ENCODE measurements at regions not wholly inside any gene's neighbourhood (a gene's known extent, or its start where the extent isn't known, plus 50 kb on each side); places are given as distances from the start of the nearest gene placed in this dataset.

- DNase-seq (ENCODE audit: low read depth, low spot score), result no peak
Measured at GRCh38 chr12:107976331-107976730, 152.8 kb upstream of the WSCD2 start.

DNA sequence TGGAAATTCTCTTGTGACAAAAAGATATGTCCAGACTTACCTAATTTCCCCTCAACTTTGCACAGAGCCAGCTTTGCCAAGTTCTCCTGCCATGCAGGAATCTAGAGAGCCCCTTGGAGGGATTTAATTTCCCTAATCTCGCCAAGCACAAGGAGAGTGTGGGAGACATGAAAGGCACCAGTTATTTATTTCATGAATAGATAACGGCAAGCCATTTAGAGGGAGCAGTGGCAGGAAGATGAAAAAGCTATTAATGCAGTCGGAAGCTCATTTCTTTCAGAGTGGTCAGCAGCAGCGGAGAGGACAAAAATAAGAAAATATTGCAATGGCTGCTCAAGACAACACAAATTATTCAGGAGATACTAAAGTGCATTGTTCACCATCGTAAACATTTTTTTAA is 150.9 kb upstream of the WSCD2 start:
- DNase-seq (ENCODE audit: low read depth, low spot score), result no peak

DNA sequence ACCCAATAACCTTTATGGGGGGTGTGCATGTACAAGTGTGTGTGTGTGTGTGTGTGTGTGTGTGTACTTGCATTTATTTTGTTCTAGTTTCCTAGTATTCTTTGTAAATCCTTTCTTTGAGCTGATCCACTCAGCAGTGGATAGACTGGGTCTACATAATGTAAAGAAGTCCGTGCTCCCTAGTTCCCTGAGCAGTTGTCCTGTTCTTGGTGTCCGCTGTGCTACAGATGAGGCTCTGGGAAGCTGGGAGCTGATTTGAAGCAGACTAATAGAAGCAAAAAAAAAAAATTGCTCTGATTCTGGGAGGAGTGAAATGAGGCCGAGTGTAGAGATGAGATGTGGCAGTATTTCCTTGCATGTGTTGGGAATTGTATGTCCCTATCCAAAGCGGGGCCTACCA is 150.4 kb upstream of the WSCD2 start:
- DNase-seq (ENCODE audit: low read depth, low spot score), result no peak

- no peak for DNase-seq (ENCODE audit: low read depth, low spot score)
Measured at GRCh38 chr12:107983756-107984472, 145.2 kb upstream of the WSCD2 start.

GRCh38 chr12:107984973-107985372 is 144.1 kb upstream of the WSCD2 start:
- no peak for DNase-seq (ENCODE audit: low read depth, low spot score)

- DNase-seq (ENCODE audit: low read depth, low spot score), result no peak
Measured at GRCh38 chr12:107986183-107986582, 142.9 kb upstream of the WSCD2 start.

DNA sequence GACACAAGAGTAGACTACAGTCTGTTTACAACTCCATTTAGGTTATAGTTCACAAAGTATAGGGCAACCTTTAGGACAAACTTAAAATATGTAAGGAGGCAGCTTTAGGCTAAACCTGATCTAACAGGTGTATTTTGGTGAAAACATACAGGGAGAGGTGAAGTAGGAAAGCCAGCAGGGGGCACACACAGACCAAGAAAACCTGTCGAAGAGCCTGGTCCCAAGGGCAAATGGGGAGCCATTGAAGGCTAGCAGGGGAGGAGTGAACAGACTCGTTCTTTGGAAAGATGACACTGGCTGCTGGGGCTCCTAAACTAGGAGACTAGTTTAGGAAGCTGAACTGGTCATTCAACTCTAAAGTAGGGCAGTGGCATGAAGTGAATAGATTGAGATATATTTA is 138.8 kb upstream of the WSCD2 start:
- DNase-seq (ENCODE audit: low read depth, low spot score), result no peak

- no peak for DNase-seq (ENCODE audit: low read depth, low spot score)
Measured at GRCh38 chr12:107992029-107992428, 137.1 kb upstream of the WSCD2 start.

DNA sequence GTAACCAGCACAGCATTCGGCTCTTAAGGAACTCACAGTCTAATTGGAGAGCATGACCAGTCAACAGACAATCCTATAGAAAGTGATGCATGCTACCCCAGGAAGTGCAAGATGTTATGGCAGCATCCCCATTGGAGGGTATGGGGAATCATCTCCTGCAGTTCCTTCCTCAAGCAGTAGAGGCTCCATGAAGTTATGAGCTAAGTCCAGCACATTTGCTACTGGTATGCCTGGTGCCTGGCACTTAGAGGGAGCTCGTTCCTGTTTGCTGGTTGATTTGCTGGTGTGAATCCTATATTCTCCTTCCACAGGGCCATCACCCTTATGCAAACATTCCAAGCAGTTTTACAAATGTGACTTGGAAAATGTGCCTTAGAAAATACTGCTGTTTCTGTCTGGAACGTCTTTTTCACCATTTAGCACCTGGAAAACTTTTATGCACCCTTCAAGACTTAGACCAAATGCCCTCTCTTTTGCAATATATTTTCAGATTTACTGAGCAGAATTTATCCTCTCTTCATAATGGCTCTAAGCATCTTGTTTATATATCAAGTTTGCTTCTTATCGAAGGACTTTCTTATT is 136.1 kb upstream of the WSCD2 start:
- no peak for DNase-seq (ENCODE audit: low read depth, low spot score)

DNA sequence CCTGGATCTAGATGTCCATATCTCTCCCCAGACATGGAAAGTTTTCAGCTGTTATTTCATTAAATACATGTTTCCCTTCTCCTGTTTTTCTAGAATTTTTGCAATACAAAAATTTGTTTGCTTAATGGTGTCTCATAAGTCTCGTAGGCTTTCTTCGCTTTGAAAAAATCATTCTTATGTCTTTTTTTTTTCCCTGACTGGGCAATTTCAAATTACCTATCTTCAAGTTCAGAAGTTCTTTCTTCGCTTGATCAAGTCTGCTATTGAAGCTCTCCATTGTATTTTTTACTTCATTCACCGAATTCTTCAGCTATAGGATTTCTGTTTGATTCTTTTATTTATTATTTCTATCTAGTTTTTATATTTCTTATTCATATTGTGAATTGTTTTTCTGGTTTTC is 130.2 kb upstream of the WSCD2 start:
- no peak for DNase-seq (ENCODE audit: low read depth, low spot score)

DNA sequence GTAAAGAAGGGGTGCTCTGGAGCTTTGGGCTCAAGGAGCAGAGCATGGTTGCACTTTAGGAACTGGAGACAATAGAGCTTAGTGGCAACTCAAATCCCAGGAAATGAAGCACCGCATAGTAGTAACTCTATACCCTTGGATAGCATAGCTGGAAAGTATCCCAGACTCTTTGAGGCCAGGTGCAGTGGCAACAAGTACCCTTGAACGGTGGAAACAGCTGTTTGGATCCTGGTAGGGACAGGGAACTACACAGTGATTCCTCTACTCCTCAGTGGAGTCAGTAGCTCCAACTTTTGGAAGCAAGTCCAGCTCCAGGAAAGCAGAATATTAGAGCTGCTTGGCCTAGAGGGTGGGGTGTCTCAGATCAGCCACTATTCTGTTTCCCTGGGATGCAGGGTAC is 129.0 kb upstream of the WSCD2 start:
- DNase-seq (ENCODE audit: low read depth, low spot score), result no peak

DNA sequence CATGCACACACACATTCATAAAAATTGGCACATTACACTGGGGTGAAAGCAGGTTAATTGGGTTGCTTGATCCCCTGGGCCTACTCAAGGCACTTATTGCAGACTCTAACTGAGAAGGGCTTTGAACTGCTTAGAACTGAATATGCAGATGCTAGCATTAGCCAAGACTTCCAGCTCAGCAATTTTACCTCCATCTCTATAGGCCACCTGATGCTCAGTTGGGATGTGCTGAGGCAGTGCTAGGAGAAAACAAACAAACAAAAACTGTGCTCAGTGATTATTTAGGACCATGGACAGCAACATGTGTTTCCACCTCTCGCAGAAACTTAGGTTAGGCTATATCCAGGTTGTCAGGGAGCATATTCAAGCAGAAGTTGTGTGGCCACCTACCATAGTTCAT is 124.8 kb upstream of the WSCD2 start:
- DNase-seq (ENCODE audit: low read depth, low spot score), result no peak

- no peak for DNase-seq (ENCODE audit: low read depth, low spot score)
Measured at GRCh38 chr12:108008163-108008905, 120.8 kb upstream of the WSCD2 start.

GRCh38 chr12:108009442-108010070 is 119.5 kb upstream of the WSCD2 start:
- DNase-seq (ENCODE audit: low read depth, low spot score), result no peak

DNA sequence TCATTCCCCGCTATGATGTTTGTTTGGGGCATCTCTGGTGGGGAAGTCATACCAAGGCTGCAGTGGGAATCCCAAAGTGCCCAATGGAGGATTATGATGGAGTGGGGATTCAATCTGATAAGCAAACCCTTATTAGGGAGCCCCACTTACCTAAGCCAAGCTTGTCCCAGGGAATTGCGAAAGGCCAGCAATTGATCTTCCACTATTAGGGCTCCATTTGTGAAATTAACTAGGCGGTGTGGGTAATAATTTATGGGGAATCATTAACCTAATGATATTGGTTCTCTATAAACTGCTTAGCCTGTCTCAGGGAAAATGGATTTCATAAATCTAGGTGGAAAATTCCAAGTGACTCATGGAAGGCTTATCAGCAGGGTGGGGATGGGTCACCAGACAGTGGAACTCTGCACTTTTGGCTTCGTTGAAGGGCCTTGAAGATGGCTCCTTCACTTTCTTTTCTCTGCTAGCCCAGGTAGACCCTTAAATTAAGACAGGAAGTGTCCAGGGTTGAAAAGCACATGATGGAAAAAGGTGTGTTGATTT is 113.0 kb upstream of the WSCD2 start:
- no peak for DNase-seq (ENCODE audit: low read depth, low spot score)

DNA sequence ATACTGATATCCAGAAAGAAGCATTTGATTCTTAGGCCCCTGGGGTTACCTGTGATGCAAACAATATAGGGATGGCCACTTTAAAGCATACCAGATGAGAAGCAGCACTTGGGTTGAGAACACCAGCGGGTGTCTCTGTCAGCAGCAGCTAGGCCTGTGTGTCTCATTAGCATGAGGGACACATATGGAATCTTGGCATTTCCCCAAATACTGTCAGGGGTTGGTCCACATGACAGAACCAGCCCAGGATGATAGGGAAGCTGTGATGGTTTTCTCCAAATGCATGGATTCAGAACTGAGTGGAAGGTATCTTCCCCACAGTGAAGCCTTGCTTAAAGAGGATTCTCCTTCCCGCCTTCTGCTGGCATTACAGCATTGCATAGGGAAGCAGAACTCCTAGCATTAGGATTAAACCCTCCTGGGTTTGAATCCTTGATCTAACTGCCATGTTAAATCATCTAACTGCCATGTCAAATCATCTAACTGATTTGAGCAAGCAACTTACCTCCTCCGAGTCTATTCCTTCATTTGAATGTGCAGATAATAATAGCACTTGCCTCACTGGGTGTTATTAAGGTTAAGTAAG is 111.5 kb upstream of the WSCD2 start:
- DNase-seq (ENCODE audit: low read depth, low spot score), result no peak

DNA sequence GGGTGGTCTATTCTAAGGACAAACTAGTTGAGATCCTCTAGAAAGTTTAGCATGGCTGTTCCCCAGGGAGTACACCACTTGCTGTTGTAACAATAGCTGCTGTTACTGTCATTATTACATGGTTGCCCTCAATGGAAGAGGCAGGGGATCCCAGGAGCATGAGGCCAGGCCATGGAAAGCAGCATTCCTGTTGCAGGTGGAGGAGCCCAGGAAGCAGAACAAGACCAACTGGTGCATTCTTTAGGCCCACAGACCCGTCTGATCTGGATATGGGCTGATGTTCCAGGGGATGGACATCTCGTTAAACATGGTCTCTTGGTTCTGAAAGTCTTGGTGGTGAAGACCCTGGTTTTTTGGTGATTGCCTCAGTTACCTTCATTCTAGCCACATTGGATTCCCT is 109.2 kb upstream of the WSCD2 start:
- no peak for DNase-seq (ENCODE audit: low read depth, low spot score)

DNA sequence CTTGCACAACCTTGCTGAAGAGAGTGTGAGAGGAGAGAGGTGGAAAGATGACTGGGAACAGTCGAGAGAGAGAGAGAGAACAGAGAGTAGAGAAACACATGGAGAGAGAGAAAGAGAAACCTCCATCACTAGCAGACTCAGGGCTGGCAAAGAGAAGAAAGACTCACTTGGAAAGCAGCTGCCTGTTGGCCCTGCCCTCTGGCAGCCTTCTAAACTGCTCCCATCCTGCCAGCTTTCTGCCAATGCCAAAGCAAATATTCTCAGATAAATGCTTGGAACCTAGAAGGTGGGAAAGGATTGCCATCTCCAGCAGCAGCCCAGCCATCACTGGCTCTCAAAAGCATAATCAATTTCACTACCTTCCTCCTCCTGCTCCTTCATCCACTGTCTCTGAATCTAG is 107.9 kb upstream of the WSCD2 start:
- DNase-seq (ENCODE audit: low read depth, low spot score), result no peak

GRCh38 chr12:108021949-108022522 is 107.1 kb upstream of the WSCD2 start:
- no peak for DNase-seq (ENCODE audit: low read depth, low spot score)

GRCh38 chr12:108029051-108029835 is 99.8 kb upstream of the WSCD2 start:
- DNase-seq (ENCODE audit: low read depth, low spot score), result no peak

- DNase-seq (ENCODE audit: low read depth, low spot score), result no peak
Measured at GRCh38 chr12:108033090-108033489, 96.0 kb upstream of the WSCD2 start.
